K562 (cell line): ENCODE measurements at regions not wholly inside any gene's neighbourhood (a gene's known extent, or its start where the extent isn't known, plus 50 kb on each side); places are given as distances from the start of the nearest gene placed in this dataset.

Experiments
- ATAC-seq: fragments of 200-7000 bp; cut with Tn5 transposase; 3 replicates; pipeline ENCODE4 v1.9.1; 2020; ENCODE audit warnings: moderate library complexity
- BruUV-seq: library from RNA; stranded (reverse); fragments of 400-500 nt; replicated peaks from 2 replicates; lab custom pipeline; 2021; lab: Mats Ljungman, UMichigan
- CTCF ChIA-PET: fragments of 300-600 bp; formaldehyde crosslinking; extraction: SDS; loops from one replicate; lab custom pipeline; 2021; ENCODE audit warnings: low intra/inter-chr PET ratio; lab: Yijun Ruan, JAX
- POLR2A ChIA-PET: fragments of 300-600, 350-650 bp; sonication (Branson Sonifier 250); formaldehyde crosslinking; extraction: SDS; loops from one replicate; lab custom pipeline; 2021; ENCODE audit warnings: antibody characterized with exemption, inconsistent platforms; lab: Yijun Ruan, JAX
- DNase-seq, 4 experiments: peaks; one replicate each; pipeline versions ENCODE4 v3.0.0 to v3.0.0-alpha.2; 2011 to 2018; ENCODE audit warnings: low spot score in 3 of 4, mixed read lengths in 3 of 4; ENCODE audit errors: extremely low read depth in 1 of 4
- FAIRE-seq: peaks from 2 replicates; lab custom pipeline; 2011; peaks lifted over from hg19 to GRCh38; lab: Jason Lieb, UNC
- H2AFZ ChIP-seq: 2 replicates; pipeline ENCODE4 v1.6.0; 2011; ENCODE audit warnings: low read depth, low read length, control low read depth, inconsistent platforms
- H3K27ac ChIP-seq: fragments of 200-600 bp; 3 replicates; pipeline ENCODE4 v1.8.0; 2011; ENCODE audit warnings: low read depth, mild to moderate bottlenecking, control low read depth, inconsistent platforms, low read length, moderate library complexity, mixed read lengths; ENCODE audit errors: extremely low read depth
- H3K27me3 ChIP-seq, 2 experiments: fragments of 300-600 bp in 1 of 2; 2 replicates in 1 of 2; 3 replicates in 1 of 2; pipeline versions ENCODE4 v1.6.0 to v1.8.0; 2011; ENCODE audit warnings: inconsistent platforms in 2 of 2, low read length in 2 of 2, mild to moderate bottlenecking in 1 of 2, mixed read lengths in 1 of 2, moderate library complexity in 1 of 2; ENCODE audit not compliant: control insufficient read depth in 2 of 2, insufficient read depth in 2 of 2
- H3K36me3 ChIP-seq: fragments of 300-600 bp; 3 replicates; pipeline ENCODE4 v1.8.0; 2011; ENCODE audit warnings: mild to moderate bottlenecking, low read length, inconsistent platforms; ENCODE audit not compliant: control insufficient read depth, insufficient read depth
- H3K4me1 ChIP-seq, 2 experiments: fragments of 200-600 bp in 1 of 2; replicated peaks in 1 of 2; 2 replicates in 1 of 2; 3 replicates in 1 of 2; pipeline versions ENCODE4 v1.5.1 to v1.8.0; 2011; ENCODE audit warnings: inconsistent platforms in 2 of 2, low read length in 2 of 2, mild to moderate bottlenecking in 1 of 2, mixed read lengths in 1 of 2, moderate library complexity in 1 of 2; ENCODE audit not compliant: control insufficient read depth in 2 of 2, insufficient read depth in 2 of 2
- H3K4me2 ChIP-seq: 2 replicates; pipeline ENCODE4 v1.6.1; 2011; ENCODE audit warnings: low read length, control low read depth, inconsistent platforms, mixed read lengths; ENCODE audit not compliant: insufficient read depth
- H3K4me3 ChIP-seq: fragments of 200-600 bp; sonication (generic), shearing (Covaris generic); 2 replicates; pipeline ENCODE4 v1.5.1; 2016; ENCODE audit warnings: control low read depth, inconsistent platforms
- H3K79me2 ChIP-seq: fragments of 200-600 bp; 3 replicates; pipeline ENCODE4 v1.8.0; 2011; ENCODE audit warnings: low read length, inconsistent platforms; ENCODE audit not compliant: control insufficient read depth, insufficient read depth
- H3K9ac ChIP-seq, 2 experiments: 2 replicates each; pipeline versions ENCODE4 v1.6.0 to v1.6.1; 2011; ENCODE audit warnings: low read depth in 2 of 2, low read length in 2 of 2, control low read depth in 1 of 2, inconsistent platforms in 1 of 2, mild to moderate bottlenecking in 1 of 2, mixed read lengths in 1 of 2; ENCODE audit not compliant: insufficient read depth in 1 of 2
- H3K9me1 ChIP-seq: one replicate; pipeline ENCODE4 v1.6.0; 2011; ENCODE audit warnings: inconsistent platforms, mild to moderate bottlenecking, low read length, moderate library complexity; ENCODE audit not compliant: control insufficient read depth, insufficient read depth
- H3K9me3 ChIP-seq: replicated peaks from 2 replicates; pipeline ENCODE4 v1.5.1; 2011; ENCODE audit warnings: low read depth, low read length, inconsistent platforms; ENCODE audit not compliant: control insufficient read depth, insufficient read depth
- H4K20me1 ChIP-seq: replicated peaks from 2 replicates; pipeline ENCODE4 v1.6.1; 2011; ENCODE audit warnings: low read length, inconsistent platforms, mixed read lengths; ENCODE audit not compliant: control insufficient read depth, insufficient read depth
- BHLHE40 ChIP-seq: IDR thresholded peaks from 2 replicates; pipeline ENCODE4 v1.6.1; 2011; ENCODE audit warnings: low read length, improper control_type of control experiment
- ELF1 ChIP-seq: fragments of 200-800 bp; sonication (Bioruptor generic); IDR thresholded peaks from 2 replicates; pipeline ENCODE4 v1.6.1; 2016; ENCODE audit warnings: missing genetic modification characterization, missing compliant biosample characterization
- HSF4 ChIP-seq: fragments of 250-450 bp; sonication (Bioruptor Pico); IDR thresholded peaks from 2 replicates; pipeline ENCODE4 v2.1.2; 2022; ENCODE audit warnings: mild to moderate bottlenecking, moderate library complexity, borderline replicate concordance
- MITF ChIP-seq: IDR thresholded peaks from 2 replicates; pipeline ENCODE4 v1.6.1; 2014; ENCODE audit warnings: antibody characterized with exemption
- MTF1 ChIP-seq: fragments of 250-450 bp; sonication (Bioruptor Pico); IDR thresholded peaks from 2 replicates; pipeline ENCODE4 v1.9.0; 2021; ENCODE audit warnings: moderate library complexity, mild to moderate bottlenecking, inconsistent platforms, borderline replicate concordance
- NR1H2 ChIP-seq: sonication (generic); formaldehyde crosslinking; IDR thresholded peaks from 2 replicates; pipeline ENCODE4 v1.4.0; 2020; ENCODE audit warnings: mild to moderate bottlenecking, missing genetic modification reagents
- RFX5 ChIP-seq: IDR thresholded peaks from 2 replicates; pipeline ENCODE4 v1.6.1; 2011; ENCODE audit warnings: low read depth, mild to moderate bottlenecking, improper control_type of control experiment, low read length
- TARDBP ChIP-seq: fragments of 450-650 bp; IDR thresholded peaks from 2 replicates; pipeline ENCODE4 v1.6.1; 2016
- WGBS: fragments of 100-300 bp; shearing (Covaris generic); methylation state at CpG from one replicate; pipeline ENCODE4 v1.1.6; 2016; ENCODE audit warnings: low coverage, mixed read lengths; ENCODE audit not compliant: insufficient coverage; ENCODE audit errors: missing lambda C conversion rate; 5-methylcytosine and 5-hydroxymethylcytosine counted together
- in situ Hi-C: fragments of 300-500 bp; cut with MboI; formaldehyde crosslinking; loops from 4 replicates; pipeline ENCODE4 v1.15.0; 2018; ENCODE audit warnings: inconsistent platforms, mixed read lengths
- intact Hi-C: fragments of 100-400 bp; cut with micrococcal nuclease; formaldehyde crosslinking; loops from 2 replicates; pipeline ENCODE4 v1.14.2; 2022
- TF ChIP-seq, protein P1 (sequence below): IDR thresholded peaks from 2 replicates; pipeline ENCODE4 v1.6.1; 2016; ENCODE audit warnings: missing genetic modification characterization, missing compliant biosample characterization

DNA sequence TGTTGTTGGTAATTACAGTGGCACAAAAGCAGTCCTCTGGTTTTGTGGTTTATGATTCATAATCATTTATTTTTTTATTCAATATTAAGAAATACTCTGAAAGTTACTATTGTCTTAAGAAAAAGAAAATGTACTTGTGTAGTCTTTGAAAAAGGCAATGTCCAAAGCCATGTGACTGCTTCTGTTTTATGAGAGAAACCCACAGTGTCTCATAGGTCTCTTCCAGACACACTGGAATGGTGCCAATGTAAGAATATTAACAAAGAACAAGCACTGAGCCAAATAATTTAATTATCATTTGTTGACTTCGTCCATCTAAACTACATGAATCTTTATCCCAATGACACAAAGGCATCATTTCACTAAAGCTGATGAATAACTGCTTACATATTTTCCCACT lies 62.5 kb downstream of the RPRM start:
- ChIA-PET POLR2A (no interaction called here), CTCF (no interaction called here)
- WGBS: 0% methylated on average over 1 of the region's 1 CpG
- no peak overlapping the region for H2AFZ ChIP-seq
- H3K27ac ChIP-seq: no peak overlapping the region
- no peaks in the 10 kb centered on the region for H4K20me1 ChIP-seq
- TF ChIP-seq ELF1 (no peak), BHLHE40 (no peak), HSF4 (CRISPR knock-in tag) (no peak), MTF1 (no peak), RFX5 (no peak), MITF (no peak), NR1H2 (CRISPR knock-in tag) (no peak), TARDBP (no peak)
- TF ChIP-seq, protein P1, sequence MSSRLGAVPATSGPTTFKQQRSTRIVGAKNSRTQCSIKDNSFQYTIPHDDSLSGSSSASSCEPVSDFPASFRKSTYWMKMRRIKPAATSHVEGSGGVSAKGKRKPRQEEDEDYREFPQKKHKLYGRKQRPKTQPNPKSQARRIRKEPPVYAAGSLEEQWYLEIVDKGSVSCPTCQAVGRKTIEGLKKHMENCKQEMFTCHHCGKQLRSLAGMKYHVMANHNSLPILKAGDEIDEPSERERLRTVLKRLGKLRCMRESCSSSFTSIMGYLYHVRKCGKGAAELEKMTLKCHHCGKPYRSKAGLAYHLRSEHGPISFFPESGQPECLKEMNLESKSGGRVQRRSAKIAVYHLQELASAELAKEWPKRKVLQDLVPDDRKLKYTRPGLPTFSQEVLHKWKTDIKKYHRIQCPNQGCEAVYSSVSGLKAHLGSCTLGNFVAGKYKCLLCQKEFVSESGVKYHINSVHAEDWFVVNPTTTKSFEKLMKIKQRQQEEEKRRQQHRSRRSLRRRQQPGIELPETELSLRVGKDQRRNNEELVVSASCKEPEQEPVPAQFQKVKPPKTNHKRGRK (tag): no peak
- ATAC-seq (no peak), FAIRE-seq (no peak), DNase-seq (no peak)
- no peaks in the 10 kb centered on the region for H3K9me1 ChIP-seq
- peaks cover 2% of the 10 kb centered on the region; the same call in 1 of the 2 replicates for H3K9me3 ChIP-seq
- no peaks in the 10 kb centered on the region for H3K27me3 ChIP-seq
- H3K4me3 ChIP-seq: no peak overlapping the region
- no peaks in the 10 kb centered on the region for H3K4me1 ChIP-seq
- no TSS peak for BruUV-seq
- no peak overlapping the region for H3K4me2 ChIP-seq
- no peak overlapping the region for H3K9ac ChIP-seq
- no peaks in the 10 kb centered on the region for H3K36me3 ChIP-seq
- H3K79me2 ChIP-seq: no peaks in the 10 kb centered on the region
- intact Hi-C loops (no loop called here), in situ Hi-C loops (no loop called here)
